Iris pigment epithelial cell (primary cell): ENCODE measurements at regions not wholly inside any gene's neighbourhood (a gene's known extent, or its start where the extent isn't known, plus 50 kb on each side); places are given as distances from the start of the nearest gene placed in this dataset.

ENCODE experiments used
- DNase-seq: peaks from one replicate; pipeline ENCODE4 v3.0.0-alpha.2; 2011; ENCODE audit warnings: low read depth

GRCh38 chr16:25311950-25312349 lies 54.3 kb upstream of the ZKSCAN2 start:
- DNase-seq: no peak

DNA sequence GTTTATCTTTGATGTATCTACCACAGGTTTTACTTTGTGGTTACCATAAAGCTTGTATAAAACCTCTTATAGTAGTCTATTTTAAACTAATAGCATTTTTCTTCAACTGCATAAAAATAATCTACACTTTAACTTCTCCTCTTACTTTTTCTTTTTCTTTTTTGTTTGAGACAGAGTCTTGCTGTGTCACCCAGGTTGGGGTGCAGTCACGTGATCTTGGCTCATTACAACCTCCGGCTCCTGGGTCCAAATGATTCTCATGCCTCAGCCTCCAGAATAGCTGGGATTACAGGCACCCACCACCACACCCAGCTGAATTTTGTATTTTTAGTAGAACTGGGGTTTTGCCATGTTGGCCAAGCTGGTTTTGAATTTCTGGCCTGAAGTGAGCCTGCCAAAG lies 53.4 kb upstream of the ZKSCAN2 start:
- no peak for DNase-seq
